GM23338 (cell line): ENCODE measurements at regions not wholly inside any gene's neighbourhood (a gene's known extent, or its start where the extent isn't known, plus 50 kb on each side); places are given as distances from the start of the nearest gene placed in this dataset.

Experiments used
- ATAC-seq: fragments of 200-7000 bp; cut with Tn5 transposase; 3 replicates; pipeline ENCODE4 v1.9.1; 2020
- DNase-seq: peaks from one replicate; pipeline ENCODE4 v3.0.0-alpha.2; 2015; ENCODE audit warnings: low spot score
- H2AFZ ChIP-seq: fragments of 200-600 bp; sonication (generic); 2 replicates; pipeline ENCODE4 v1.8.0; 2016; ENCODE audit warnings: antibody characterized with exemption, mild to moderate bottlenecking, moderate library complexity
- H3F3A ChIP-seq: fragments of 200-600 bp; sonication (generic); replicated peaks from 2 replicates; pipeline ENCODE4 v1.8.0; 2017; ENCODE audit warnings: antibody characterized with exemption, mixed run types, low read depth
- H3K27ac ChIP-seq: fragments of 200-600 bp; sonication (generic); 2 replicates; pipeline ENCODE4 v1.6.1; 2016; ENCODE audit warnings: low read depth
- H3K27me3 ChIP-seq: fragments of 200-600 bp; sonication (generic); 2 replicates; pipeline ENCODE4 v1.8.0; 2016; ENCODE audit warnings: mild to moderate bottlenecking, mixed run types, moderate library complexity; ENCODE audit not compliant: insufficient read depth
- H3K36me3 ChIP-seq: fragments of 200-600 bp; sonication (generic); 2 replicates; pipeline ENCODE4 v1.8.0; 2016; ENCODE audit warnings: mild to moderate bottlenecking; ENCODE audit not compliant: insufficient read depth
- H3K4me1 ChIP-seq: fragments of 200-600 bp; sonication (generic); 2 replicates; pipeline ENCODE4 v1.8.0; 2016; ENCODE audit warnings: mild to moderate bottlenecking, moderate library complexity; ENCODE audit not compliant: insufficient read depth
- H3K4me2 ChIP-seq: fragments of 200-600 bp; sonication (generic); 2 replicates; pipeline ENCODE4 v1.7.1; 2017; ENCODE audit warnings: mixed run types
- H3K4me3 ChIP-seq: fragments of 200-600 bp; sonication (generic); 2 replicates; pipeline ENCODE4 v1.6.1; 2016; ENCODE audit warnings: mixed run types
- H3K79me2 ChIP-seq: fragments of 200-600 bp; sonication (generic); replicated peaks from 2 replicates; pipeline ENCODE4 v1.8.0; 2017; ENCODE audit warnings: mild to moderate bottlenecking; ENCODE audit not compliant: insufficient read depth
- H3K9me2 ChIP-seq: fragments of 200-600 bp; sonication (generic); 2 replicates; pipeline ENCODE4 v1.8.0; 2017; ENCODE audit not compliant: insufficient read depth
- H4K20me1 ChIP-seq: fragments of 200-600 bp; sonication (generic); replicated peaks from 2 replicates; pipeline ENCODE4 v1.8.0; 2017; ENCODE audit warnings: mild to moderate bottlenecking; ENCODE audit not compliant: insufficient read depth
- H3K27ac Mint-ChIP-seq: 2 replicates; pipeline ENCODE4 v1.8.0; 2020; ENCODE audit warnings: inconsistent platforms, mild to moderate bottlenecking, moderate library complexity, mixed read lengths
- H3K27me3 Mint-ChIP-seq: 3 replicates; pipeline ENCODE4 v1.8.0; 2022; ENCODE audit warnings: low read depth, mild to moderate bottlenecking, moderate library complexity, mixed read lengths, inconsistent platforms; ENCODE audit not compliant: insufficient read depth, poor library complexity
- H3K36me3 Mint-ChIP-seq: 3 replicates; pipeline ENCODE4 v1.8.0; 2021; ENCODE audit warnings: low read depth, mild to moderate bottlenecking, inconsistent platforms, moderate library complexity, mixed read lengths
- H3K4me1 Mint-ChIP-seq: 3 replicates; pipeline ENCODE4 v1.8.0; 2020; ENCODE audit warnings: mild to moderate bottlenecking, inconsistent platforms, mixed read lengths
- H3K4me3 Mint-ChIP-seq: 3 replicates; pipeline ENCODE4 v1.8.0; 2021; ENCODE audit warnings: moderate library complexity, mild to moderate bottlenecking, inconsistent platforms, mixed read lengths
- H3K9me3 Mint-ChIP-seq: 3 replicates; pipeline ENCODE4 v1.8.0; 2020; ENCODE audit warnings: moderate library complexity, mild to moderate bottlenecking, inconsistent platforms, mixed read lengths
- CREB1 ChIP-seq: fragments of 250-450 bp; sonication (Bioruptor Pico); IDR thresholded peaks from 2 replicates; pipeline ENCODE4 v1.5.0; 2020; ENCODE audit warnings: low read depth, mild to moderate bottlenecking, moderate library complexity
- EZH2 ChIP-seq: fragments of 200-600 bp; sonication (generic); IDR thresholded peaks from one replicate; pipeline ENCODE4 v1.8.0; 2017; ENCODE audit warnings: antibody characterized with exemption, mild to moderate bottlenecking, low read depth; ENCODE audit not compliant: unreplicated experiment
- JUNB ChIP-seq: IDR thresholded peaks from one replicate; pipeline ENCODE4 v1.6.1; 2016; ENCODE audit warnings: antibody characterized with exemption; ENCODE audit not compliant: unreplicated experiment
- NANOG ChIP-seq: IDR thresholded peaks from 2 replicates; pipeline ENCODE4 v1.6.1; 2016; ENCODE audit warnings: antibody characterized with exemption, borderline replicate concordance
- STAT1 ChIP-seq: IDR thresholded peaks from one replicate; pipeline ENCODE4 v1.6.1; 2016; ENCODE audit warnings: antibody characterized with exemption; ENCODE audit not compliant: unreplicated experiment
- ZNF114 ChIP-seq: fragments of 250-450 bp; sonication (Bioruptor Pico); IDR thresholded peaks from 2 replicates; pipeline ENCODE4 v1.5.0; 2020; ENCODE audit warnings: mild to moderate bottlenecking, moderate library complexity
- TF ChIP-seq, protein P1 (sequence below), 2 experiments: fragments of 200-600 bp in 1 of 2; sonication (generic) in 1 of 2; conservative IDR thresholded peaks; 2 replicates each; pipeline versions ENCODE4 v1.5.1 to v1.6.1; 2016 to 2017; ENCODE audit warnings: antibody characterized with exemption in 2 of 2, low read depth in 2 of 2, mild to moderate bottlenecking in 2 of 2, moderate library complexity in 1 of 2
- TF ChIP-seq, protein P2 (sequence below): IDR thresholded peaks from 2 replicates; pipeline ENCODE4 v1.6.1; 2016; ENCODE audit warnings: antibody characterized with exemption
- TF ChIP-seq, protein P3 (sequence below): IDR thresholded peaks from one replicate; pipeline ENCODE4 v1.6.1; 2018; ENCODE audit warnings: antibody characterized with exemption; ENCODE audit not compliant: unreplicated experiment

DNA sequence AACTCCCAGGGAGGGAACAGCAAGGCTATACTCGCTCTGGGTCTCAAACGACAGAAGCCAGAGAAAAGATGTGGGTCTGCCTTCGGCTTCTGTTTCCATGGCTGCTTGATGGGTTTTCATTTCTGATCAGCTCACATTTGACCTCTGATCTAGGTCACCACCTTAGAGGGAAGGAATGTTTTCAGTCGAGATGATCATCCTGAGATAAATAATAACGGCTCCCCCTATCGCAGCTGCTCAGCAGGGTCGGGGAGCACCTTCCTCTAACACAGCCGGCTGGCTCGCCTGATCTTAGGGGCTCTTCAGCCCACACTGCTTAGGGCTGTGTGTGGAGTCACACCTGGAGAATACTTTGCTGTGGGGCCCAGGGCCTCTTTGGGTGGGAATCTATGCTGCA, 53.1 kb upstream of the ZNF648 start:
- Mint-ChIP-seq H3K9me3 (no peaks in the 10 kb centered on the region), H3K36me3 (no peaks in the 10 kb centered on the region), H3K27me3 (peaks cover 2% of the 10 kb centered on the region), H3K4me1 (peaks cover 12% of the 10 kb centered on the region), H3K4me3 (no peak overlapping the region), H3K27ac (no peak overlapping the region)
- Histone ChIP-seq H3K27ac (no peak overlapping the region), H3K79me2 (no peaks in the 10 kb centered on the region), H3K36me3 (no peaks in the 10 kb centered on the region), H3K9me2 (no peaks in the 10 kb centered on the region), H3K4me2 (no peak overlapping the region), H3K4me1 (peaks cover 3% of the 10 kb centered on the region; the same call in 1 of the 2 replicates), H3K4me3 (no peak overlapping the region), H2AFZ (peak overlapping the region; percentile 97), H3F3A (no peaks in the 10 kb centered on the region), H4K20me1 (no peaks in the 10 kb centered on the region), H3K27me3 (no peaks in the 10 kb centered on the region)
- DNase-seq (peak; percentile 41), ATAC-seq (peak; percentile 88)
- TF ChIP-seq, protein P1, sequence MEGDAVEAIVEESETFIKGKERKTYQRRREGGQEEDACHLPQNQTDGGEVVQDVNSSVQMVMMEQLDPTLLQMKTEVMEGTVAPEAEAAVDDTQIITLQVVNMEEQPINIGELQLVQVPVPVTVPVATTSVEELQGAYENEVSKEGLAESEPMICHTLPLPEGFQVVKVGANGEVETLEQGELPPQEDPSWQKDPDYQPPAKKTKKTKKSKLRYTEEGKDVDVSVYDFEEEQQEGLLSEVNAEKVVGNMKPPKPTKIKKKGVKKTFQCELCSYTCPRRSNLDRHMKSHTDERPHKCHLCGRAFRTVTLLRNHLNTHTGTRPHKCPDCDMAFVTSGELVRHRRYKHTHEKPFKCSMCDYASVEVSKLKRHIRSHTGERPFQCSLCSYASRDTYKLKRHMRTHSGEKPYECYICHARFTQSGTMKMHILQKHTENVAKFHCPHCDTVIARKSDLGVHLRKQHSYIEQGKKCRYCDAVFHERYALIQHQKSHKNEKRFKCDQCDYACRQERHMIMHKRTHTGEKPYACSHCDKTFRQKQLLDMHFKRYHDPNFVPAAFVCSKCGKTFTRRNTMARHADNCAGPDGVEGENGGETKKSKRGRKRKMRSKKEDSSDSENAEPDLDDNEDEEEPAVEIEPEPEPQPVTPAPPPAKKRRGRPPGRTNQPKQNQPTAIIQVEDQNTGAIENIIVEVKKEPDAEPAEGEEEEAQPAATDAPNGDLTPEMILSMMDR (conservative IDR thresholded peaks at IDR 0.05; ENCODE audit: low read depth in 2 of 2): peak in 1 of 2 experiments; percentile 37; a peak in 3 of 4 replicates
- TF ChIP-seq ZNF114 (no peak), JUNB (no peak)
- TF ChIP-seq, protein P2, sequence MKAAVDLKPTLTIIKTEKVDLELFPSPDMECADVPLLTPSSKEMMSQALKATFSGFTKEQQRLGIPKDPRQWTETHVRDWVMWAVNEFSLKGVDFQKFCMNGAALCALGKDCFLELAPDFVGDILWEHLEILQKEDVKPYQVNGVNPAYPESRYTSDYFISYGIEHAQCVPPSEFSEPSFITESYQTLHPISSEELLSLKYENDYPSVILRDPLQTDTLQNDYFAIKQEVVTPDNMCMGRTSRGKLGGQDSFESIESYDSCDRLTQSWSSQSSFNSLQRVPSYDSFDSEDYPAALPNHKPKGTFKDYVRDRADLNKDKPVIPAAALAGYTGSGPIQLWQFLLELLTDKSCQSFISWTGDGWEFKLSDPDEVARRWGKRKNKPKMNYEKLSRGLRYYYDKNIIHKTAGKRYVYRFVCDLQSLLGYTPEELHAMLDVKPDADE: no peak

DNA sequence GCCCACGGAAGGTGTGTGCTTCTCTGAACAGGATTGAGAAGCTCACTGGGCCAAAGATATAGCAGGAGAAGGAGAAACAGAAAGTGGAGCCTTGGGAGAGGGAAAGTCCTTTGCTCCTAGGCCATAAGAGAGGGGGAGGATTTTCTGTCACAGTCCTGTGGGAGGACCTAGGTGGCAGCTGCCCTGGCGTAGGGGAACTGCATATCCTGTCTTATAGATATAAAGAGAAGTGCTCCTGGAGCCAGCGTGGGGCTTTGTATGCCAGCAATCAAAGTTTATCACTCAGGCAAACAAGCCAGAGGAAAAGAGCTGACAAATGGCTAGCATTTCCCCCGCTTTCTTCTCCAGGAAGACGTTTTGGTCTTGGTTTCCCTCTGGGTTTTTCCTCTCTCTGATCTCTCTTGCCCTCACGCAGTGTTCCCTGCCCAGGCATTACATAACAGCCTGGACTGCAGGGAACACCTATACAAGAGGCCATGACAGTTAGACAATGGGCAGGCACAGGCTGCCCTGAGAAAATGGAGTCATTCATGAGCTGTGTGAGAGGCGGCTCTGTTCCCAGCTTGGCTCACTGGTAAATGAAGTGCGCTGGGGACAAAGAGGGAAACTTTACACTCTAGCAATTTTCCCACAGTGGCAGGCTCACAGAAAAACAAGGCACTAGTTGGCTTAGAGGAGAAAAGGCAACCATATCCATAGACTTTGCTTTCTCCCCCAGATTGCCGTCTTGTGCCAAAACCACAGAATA, 52.5 kb upstream of the ZNF648 start:
- no peaks in the 10 kb centered on the region for H3K9me3 Mint-ChIP-seq
- H3K4me1 Mint-ChIP-seq: peaks cover 12% of the 10 kb centered on the region
- Histone ChIP-seq H3K27me3 (no peaks in the 10 kb centered on the region), H3K4me2 (no peak overlapping the region), H3K4me3 (no peak overlapping the region), H3K79me2 (no peaks in the 10 kb centered on the region), H3K27ac (no peak overlapping the region), H2AFZ (peak overlapping the region; percentile 97), H3F3A (no peaks in the 10 kb centered on the region), H3K36me3 (no peaks in the 10 kb centered on the region), H3K4me1 (peaks cover 3% of the 10 kb centered on the region; the same call in 1 of the 2 replicates), H3K9me2 (no peaks in the 10 kb centered on the region), H4K20me1 (no peaks in the 10 kb centered on the region)
- H3K27ac Mint-ChIP-seq: no peak overlapping the region
- DNase-seq (no peak), ATAC-seq (peak; percentile 61)
- TF ChIP-seq, protein P3, sequence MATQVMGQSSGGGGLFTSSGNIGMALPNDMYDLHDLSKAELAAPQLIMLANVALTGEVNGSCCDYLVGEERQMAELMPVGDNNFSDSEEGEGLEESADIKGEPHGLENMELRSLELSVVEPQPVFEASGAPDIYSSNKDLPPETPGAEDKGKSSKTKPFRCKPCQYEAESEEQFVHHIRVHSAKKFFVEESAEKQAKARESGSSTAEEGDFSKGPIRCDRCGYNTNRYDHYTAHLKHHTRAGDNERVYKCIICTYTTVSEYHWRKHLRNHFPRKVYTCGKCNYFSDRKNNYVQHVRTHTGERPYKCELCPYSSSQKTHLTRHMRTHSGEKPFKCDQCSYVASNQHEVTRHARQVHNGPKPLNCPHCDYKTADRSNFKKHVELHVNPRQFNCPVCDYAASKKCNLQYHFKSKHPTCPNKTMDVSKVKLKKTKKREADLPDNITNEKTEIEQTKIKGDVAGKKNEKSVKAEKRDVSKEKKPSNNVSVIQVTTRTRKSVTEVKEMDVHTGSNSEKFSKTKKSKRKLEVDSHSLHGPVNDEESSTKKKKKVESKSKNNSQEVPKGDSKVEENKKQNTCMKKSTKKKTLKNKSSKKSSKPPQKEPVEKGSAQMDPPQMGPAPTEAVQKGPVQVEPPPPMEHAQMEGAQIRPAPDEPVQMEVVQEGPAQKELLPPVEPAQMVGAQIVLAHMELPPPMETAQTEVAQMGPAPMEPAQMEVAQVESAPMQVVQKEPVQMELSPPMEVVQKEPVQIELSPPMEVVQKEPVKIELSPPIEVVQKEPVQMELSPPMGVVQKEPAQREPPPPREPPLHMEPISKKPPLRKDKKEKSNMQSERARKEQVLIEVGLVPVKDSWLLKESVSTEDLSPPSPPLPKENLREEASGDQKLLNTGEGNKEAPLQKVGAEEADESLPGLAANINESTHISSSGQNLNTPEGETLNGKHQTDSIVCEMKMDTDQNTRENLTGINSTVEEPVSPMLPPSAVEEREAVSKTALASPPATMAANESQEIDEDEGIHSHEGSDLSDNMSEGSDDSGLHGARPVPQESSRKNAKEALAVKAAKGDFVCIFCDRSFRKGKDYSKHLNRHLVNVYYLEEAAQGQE: no peak
- TF ChIP-seq JUNB (no peak), NANOG (no peak), CREB1 (CRISPR knock-in tag) (no peak), EZH2 (no peak), STAT1 (no peak), ZNF114 (no peak)
- peaks cover 4% of the 10 kb centered on the region for H3K27me3 Mint-ChIP-seq
- H3K36me3 Mint-ChIP-seq: no peaks in the 10 kb centered on the region
- no peak overlapping the region for H3K4me3 Mint-ChIP-seq
